Ascending aorta (tissue), 2 donors: ENCODE measurements at regions not wholly inside any gene's neighbourhood (a gene's known extent, or its start where the extent isn't known, plus 50 kb on each side); places are given as distances from the start of the nearest gene placed in this dataset.
A peak's percentile ranks its signal among the peaks of the same experiment; 100 is the strongest.

Experiments
- DNase-seq, 2 donors: peaks; one replicate each; pipeline ENCODE4 v3.0.0-alpha.2; 2019; ENCODE audit warnings: low spot score in 2 of 2
- H3K27ac ChIP-seq, 2 donors: fragments of 200-600 bp; sonication (generic); one replicate each; pipeline ENCODE4 v1.5.1; 2016 to 2017; ENCODE audit warnings: mild to moderate bottlenecking in 1 of 2
- H3K27me3 ChIP-seq: fragments of 200-600 bp; sonication (generic); one replicate; pipeline ENCODE4 v1.5.1; 2017
- H3K36me3 ChIP-seq, 2 donors: fragments of 200-600 bp; sonication (generic); one replicate each; pipeline ENCODE4 v1.5.1; 2016
- H3K4me1 ChIP-seq, 2 donors: fragments of 200-600 bp; sonication (generic); one replicate each; pipeline ENCODE4 v1.5.1; 2016 to 2017; ENCODE audit warnings: mild to moderate bottlenecking in 1 of 2
- H3K4me3 ChIP-seq, 2 donors: fragments of 200-600 bp; sonication (generic); one replicate each; pipeline ENCODE4 v1.5.1; 2016 to 2017; ENCODE audit warnings: mild to moderate bottlenecking in 1 of 2
- H3K9me3 ChIP-seq, 2 donors: fragments of 200-600 bp; sonication (generic); one replicate each; pipeline ENCODE4 v1.5.1; 2016
- intact Hi-C: fragments of 100-400 bp; cut with DNase I; formaldehyde crosslinking; loops from one replicate; pipeline ENCODE4 v1.15.1; 2023
- TF ChIP-seq, protein P1 (sequence below), 3 experiments: fragments of 200-600 bp in 2 of 3; fragments of 450-650 bp in 1 of 3; sonication (generic) in 2 of 3; IDR thresholded peaks; one replicate each; pipeline ENCODE4 v1.5.1; 2016 to 2019; ENCODE audit warnings: antibody characterized with exemption in 3 of 3, mild to moderate bottlenecking in 1 of 3, moderate library complexity in 1 of 3

DNA sequence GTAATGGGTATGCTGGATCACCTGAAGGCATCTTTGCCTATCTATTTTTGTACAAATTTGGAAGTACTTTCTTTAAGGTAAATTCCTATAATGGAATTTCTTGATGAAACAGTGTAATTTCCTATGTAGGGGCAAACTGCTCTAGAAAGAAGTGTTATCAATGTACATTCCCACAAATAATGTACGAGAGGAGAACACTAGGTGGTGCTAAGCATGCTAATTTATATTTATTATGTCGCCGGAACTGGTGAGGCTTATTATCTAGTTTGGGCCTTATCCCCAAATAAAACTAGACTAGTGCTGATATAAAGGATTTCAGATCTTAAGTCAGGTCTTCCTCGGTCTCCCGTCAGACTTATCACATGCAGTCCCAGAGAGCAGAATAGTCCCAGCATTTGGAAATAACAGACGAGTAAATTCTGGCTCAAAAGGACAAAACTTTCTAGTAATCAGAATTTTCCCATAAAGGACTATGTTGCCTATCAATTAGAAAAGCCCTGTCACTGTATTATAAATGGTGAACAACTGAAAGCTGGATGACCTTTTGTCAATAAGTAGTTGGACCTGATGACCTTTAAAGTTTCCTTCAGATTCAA is 86.9 kb upstream of the RBBP8 start:
- H3K36me3 ChIP-seq = no peaks in the 10 kb centered on the region
- intact Hi-C loops = no loop called here

DNA sequence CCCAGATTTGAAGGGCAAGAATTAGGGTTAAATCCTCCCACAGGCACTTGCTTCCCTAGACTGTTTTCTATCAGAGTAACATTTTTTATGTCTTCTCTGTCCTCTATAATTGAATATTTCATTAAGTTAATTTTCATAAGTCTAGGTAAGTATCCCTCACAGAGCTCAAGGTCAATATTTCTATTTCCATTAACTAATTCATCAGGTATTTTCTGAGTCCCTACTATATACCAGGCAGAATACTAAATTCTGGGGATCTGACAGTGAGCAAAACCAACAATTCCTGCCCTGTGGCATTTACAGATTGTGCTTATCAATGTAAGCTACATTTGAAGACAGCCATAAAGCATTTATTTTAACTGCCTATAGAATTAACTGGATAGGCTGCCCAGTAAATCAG is 86.4 kb upstream of the RBBP8 start:
- Histone ChIP-seq H3K4me3 (no peak overlapping the region), H3K27ac (no peak overlapping the region), H3K4me1 (no peaks in the 10 kb centered on the region), H3K27me3 (no peaks in the 10 kb centered on the region), H3K9me3 (no peaks in the 10 kb centered on the region), H3K36me3 (no peaks in the 10 kb centered on the region)
- no peak for DNase-seq
- TF ChIP-seq, protein P1, sequence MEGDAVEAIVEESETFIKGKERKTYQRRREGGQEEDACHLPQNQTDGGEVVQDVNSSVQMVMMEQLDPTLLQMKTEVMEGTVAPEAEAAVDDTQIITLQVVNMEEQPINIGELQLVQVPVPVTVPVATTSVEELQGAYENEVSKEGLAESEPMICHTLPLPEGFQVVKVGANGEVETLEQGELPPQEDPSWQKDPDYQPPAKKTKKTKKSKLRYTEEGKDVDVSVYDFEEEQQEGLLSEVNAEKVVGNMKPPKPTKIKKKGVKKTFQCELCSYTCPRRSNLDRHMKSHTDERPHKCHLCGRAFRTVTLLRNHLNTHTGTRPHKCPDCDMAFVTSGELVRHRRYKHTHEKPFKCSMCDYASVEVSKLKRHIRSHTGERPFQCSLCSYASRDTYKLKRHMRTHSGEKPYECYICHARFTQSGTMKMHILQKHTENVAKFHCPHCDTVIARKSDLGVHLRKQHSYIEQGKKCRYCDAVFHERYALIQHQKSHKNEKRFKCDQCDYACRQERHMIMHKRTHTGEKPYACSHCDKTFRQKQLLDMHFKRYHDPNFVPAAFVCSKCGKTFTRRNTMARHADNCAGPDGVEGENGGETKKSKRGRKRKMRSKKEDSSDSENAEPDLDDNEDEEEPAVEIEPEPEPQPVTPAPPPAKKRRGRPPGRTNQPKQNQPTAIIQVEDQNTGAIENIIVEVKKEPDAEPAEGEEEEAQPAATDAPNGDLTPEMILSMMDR (IDR thresholded peaks at IDR 0.05) = no peak
- intact Hi-C loops = no loop called here

More for the DNA sequence above, 86.9 kb upstream of the RBBP8 start:
- H3K9me3 ChIP-seq = no peaks in the 10 kb centered on the region
- H3K4me3 ChIP-seq = no peak overlapping the region
- H3K4me1 ChIP-seq = no peaks in the 10 kb centered on the region
- no peaks in the 10 kb centered on the region for H3K27me3 ChIP-seq
- DNase-seq = no peak
- TF ChIP-seq, protein P1 (IDR thresholded peaks at IDR 0.05) = peak in 1 of 3 experiments; percentile 26
- no peak overlapping the region for H3K27ac ChIP-seq

DNA sequence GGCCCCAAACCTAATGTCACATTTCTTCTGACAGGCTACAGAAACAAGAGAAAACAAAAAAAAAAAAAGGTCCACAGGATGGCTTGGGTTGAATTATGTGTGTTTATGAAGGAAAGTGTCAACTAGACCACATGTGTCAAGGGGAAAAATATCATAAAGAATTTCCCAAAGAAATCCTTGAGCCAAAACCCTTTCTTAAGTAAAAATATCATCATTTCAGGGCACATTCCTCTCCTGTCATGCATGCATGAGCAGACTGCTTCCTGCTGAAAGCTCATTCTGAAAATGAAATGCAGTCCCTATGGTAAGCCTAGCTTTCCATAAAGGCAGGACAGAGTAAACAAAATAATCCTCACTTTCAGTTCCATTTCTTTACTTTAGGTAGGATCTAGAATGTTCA is 85.7 kb upstream of the RBBP8 start:
- Histone ChIP-seq H3K27me3 (no peaks in the 10 kb centered on the region), H3K36me3 (no peaks in the 10 kb centered on the region), H3K27ac (no peak overlapping the region), H3K4me3 (no peak overlapping the region), H3K4me1 (no peaks in the 10 kb centered on the region), H3K9me3 (no peaks in the 10 kb centered on the region)
- intact Hi-C loops = no loop called here
- DNase-seq = no peak
- TF ChIP-seq, protein P1 (IDR thresholded peaks at IDR 0.05) = no peak

DNA sequence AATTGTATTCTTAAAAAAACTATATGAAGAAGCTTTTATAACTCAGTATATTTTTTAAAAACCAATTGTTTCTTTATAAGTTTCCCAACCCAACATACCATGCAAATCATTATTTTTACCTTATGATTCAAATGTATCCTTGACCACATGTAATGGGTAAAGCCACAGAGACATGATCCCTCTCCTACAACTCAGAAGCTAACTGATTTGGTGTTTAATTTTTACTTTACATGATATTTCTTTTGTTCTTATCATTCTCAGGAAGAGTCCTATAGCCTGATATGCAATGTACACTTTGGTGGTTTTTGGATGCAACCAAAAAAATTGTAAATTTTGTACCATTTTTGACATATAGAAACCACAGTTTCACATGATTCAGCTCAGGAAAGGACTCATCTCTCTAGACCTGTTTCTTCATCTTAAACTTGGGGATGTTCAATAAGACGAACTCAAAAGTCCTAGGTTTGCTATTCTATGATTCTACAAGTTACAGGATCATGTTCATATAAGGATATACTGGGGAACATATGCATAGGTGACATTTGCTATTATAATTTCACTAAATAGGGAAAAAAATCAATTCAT is 85.2 kb upstream of the RBBP8 start:
- no peak overlapping the region for H3K4me3 ChIP-seq
- intact Hi-C loops = no loop called here
- no peaks in the 10 kb centered on the region for H3K27me3 ChIP-seq
- no peak overlapping the region for H3K27ac ChIP-seq
- H3K4me1 ChIP-seq = no peaks in the 10 kb centered on the region
- no peak for DNase-seq
- H3K36me3 ChIP-seq = no peaks in the 10 kb centered on the region
- TF ChIP-seq, protein P1 (IDR thresholded peaks at IDR 0.05) = no peak
- no peaks in the 10 kb centered on the region for H3K9me3 ChIP-seq

DNA sequence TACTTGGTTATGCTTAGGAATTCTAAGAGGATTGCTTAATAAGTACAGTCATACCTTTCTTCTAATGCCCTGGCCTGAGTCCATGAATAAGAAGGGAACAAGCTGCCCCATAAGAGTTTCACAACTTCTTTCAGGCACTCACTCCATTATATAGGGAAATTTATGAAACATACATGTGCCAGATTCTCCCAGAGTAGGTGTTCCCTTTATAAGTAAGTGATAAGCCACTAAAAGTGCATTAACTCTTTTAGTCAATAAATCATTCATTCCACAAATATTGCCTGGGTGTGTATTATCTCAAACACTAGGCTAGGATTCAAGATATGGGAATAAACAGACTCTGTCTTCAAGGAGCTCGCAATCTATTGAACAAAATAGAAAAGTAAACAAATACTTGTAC is 84.5 kb upstream of the RBBP8 start:
- no peak overlapping the region for H3K27ac ChIP-seq
- H3K4me1 ChIP-seq = no peaks in the 10 kb centered on the region
- no peaks in the 10 kb centered on the region for H3K36me3 ChIP-seq
- no peak overlapping the region for H3K4me3 ChIP-seq
- DNase-seq = no peak
- no peaks in the 10 kb centered on the region for H3K9me3 ChIP-seq
- intact Hi-C loops = no loop called here
- TF ChIP-seq, protein P1 (IDR thresholded peaks at IDR 0.05) = no peak
- H3K27me3 ChIP-seq = no peaks in the 10 kb centered on the region
